SK-N-SH treated with all-trans-retinoic acid at 6 μM for 48 hours (cell line): ENCODE measurements at regions not wholly inside any gene's neighbourhood (a gene's known extent, or its start where the extent isn't known, plus 50 kb on each side); places are given as distances from the start of the nearest gene placed in this dataset.

Experiments used
- ATAC-seq: fragments of 200-7000 bp; cut with Tn5 transposase; 3 replicates; pipeline ENCODE4 v1.9.1; 2020; ENCODE audit warnings: mild to moderate bottlenecking, moderate library complexity
- ARNTL ChIP-seq: fragments of 450-650 bp; formaldehyde crosslinking; IDR thresholded peaks from 2 replicates; pipeline ENCODE4 v1.5.0; 2020; ENCODE audit warnings: low read depth, mild to moderate bottlenecking, moderate library complexity, borderline replicate concordance
- BACH2 ChIP-seq: fragments of 250-450 bp; sonication (Bioruptor Pico); IDR thresholded peaks from 2 replicates; pipeline ENCODE4 v1.9.0; 2021; ENCODE audit warnings: mild to moderate bottlenecking, borderline replicate concordance
- CREB5 ChIP-seq: fragments of 250-450 bp; sonication (Bioruptor Pico); IDR thresholded peaks from 2 replicates; pipeline ENCODE4 v1.5.1; 2020; ENCODE audit warnings: low read depth, mild to moderate bottlenecking, moderate library complexity
- CSDC2 ChIP-seq: fragments of 250-450 bp; sonication (Bioruptor Pico); IDR thresholded peaks from 2 replicates; pipeline ENCODE4 v1.5.0; 2020; ENCODE audit warnings: mild to moderate bottlenecking, moderate library complexity
- CSRNP3 ChIP-seq: fragments of 250-450 bp; sonication (Bioruptor Pico); IDR thresholded peaks from 2 replicates; pipeline ENCODE4 v1.5.1; 2021; ENCODE audit warnings: mild to moderate bottlenecking, moderate library complexity
- ESRRG ChIP-seq: fragments of 250-450 bp; sonication (Bioruptor Pico); IDR thresholded peaks from 2 replicates; pipeline ENCODE4 v1.6.1; 2021; ENCODE audit warnings: mild to moderate bottlenecking
- GLIS3 ChIP-seq: fragments of 250-450 bp; sonication (Bioruptor Pico); IDR thresholded peaks from 2 replicates; pipeline ENCODE4 v1.5.0; 2020; ENCODE audit warnings: mild to moderate bottlenecking, moderate library complexity
- ISL1 ChIP-seq: fragments of 250-450 bp; sonication (Bioruptor Pico); IDR thresholded peaks from 2 replicates; pipeline ENCODE4 v2.1.2; 2022; ENCODE audit warnings: mild to moderate bottlenecking, moderate library complexity
- OSR1 ChIP-seq: fragments of 250-450 bp; sonication (Bioruptor Pico); IDR thresholded peaks from 2 replicates; pipeline ENCODE4 v1.8.0; 2022; ENCODE audit warnings: moderate library complexity, mild to moderate bottlenecking, inconsistent platforms
- PATZ1 ChIP-seq: fragments of 250-450 bp; sonication (Bioruptor Pico); IDR thresholded peaks from 2 replicates; pipeline ENCODE4 v1.8.0; 2020; ENCODE audit warnings: mild to moderate bottlenecking, moderate library complexity, borderline replicate concordance
- POU6F1 ChIP-seq: fragments of 250-450 bp; sonication (Bioruptor Pico); IDR thresholded peaks from 2 replicates; pipeline ENCODE4 v1.8.0; 2021; ENCODE audit warnings: low read depth, mild to moderate bottlenecking, moderate library complexity, borderline replicate concordance
- PPARA ChIP-seq: fragments of 250-450 bp; sonication (Bioruptor Pico); IDR thresholded peaks from 2 replicates; pipeline ENCODE4 v1.5.0; 2020; ENCODE audit warnings: mild to moderate bottlenecking, borderline replicate concordance
- SNAI2 ChIP-seq: fragments of 250-450 bp; sonication (Bioruptor Pico); IDR thresholded peaks from 2 replicates; pipeline ENCODE4 v1.5.0; 2020; ENCODE audit warnings: mild to moderate bottlenecking, moderate library complexity
- TCF4 ChIP-seq: fragments of 250-450 bp; sonication (Bioruptor Pico); IDR thresholded peaks from 2 replicates; pipeline ENCODE4 v1.8.0; 2021; ENCODE audit warnings: mild to moderate bottlenecking, moderate library complexity, borderline replicate concordance
- TSHZ2 ChIP-seq: fragments of 250-450 bp; sonication (Bioruptor Pico); IDR thresholded peaks from 2 replicates; pipeline ENCODE4 v1.5.0; 2020; ENCODE audit warnings: mild to moderate bottlenecking, moderate library complexity
- ZC3H10 ChIP-seq: fragments of 250-450 bp; sonication (Bioruptor Pico); IDR thresholded peaks from 2 replicates; pipeline ENCODE4 v1.5.1; 2021; ENCODE audit warnings: mild to moderate bottlenecking, moderate library complexity
- ZFP3 ChIP-seq: fragments of 250-450 bp; sonication (Bioruptor Pico); IDR thresholded peaks from 2 replicates; pipeline ENCODE4 v1.5.0; 2020; ENCODE audit warnings: mild to moderate bottlenecking, moderate library complexity
- ZNF565 ChIP-seq: fragments of 450-650 bp; formaldehyde crosslinking; conservative IDR thresholded peaks from 2 replicates; pipeline ENCODE4 v1.5.0; 2020; ENCODE audit warnings: low read depth, mild to moderate bottlenecking, moderate library complexity
- ZNF70 ChIP-seq: fragments of 450-650 bp; formaldehyde crosslinking; IDR thresholded peaks from 2 replicates; pipeline ENCODE4 v1.5.0; 2020; ENCODE audit warnings: mild to moderate bottlenecking, moderate library complexity
- ZNF8 ChIP-seq: fragments of 450-650 bp; formaldehyde crosslinking; IDR thresholded peaks from 2 replicates; pipeline ENCODE4 v1.5.0; 2020; ENCODE audit warnings: mild to moderate bottlenecking, moderate library complexity

- TF ChIP-seq TSHZ2 (CRISPR knock-in tag) (no peak), SNAI2 (no peak), POU6F1 (CRISPR knock-in tag) (no peak), ISL1 (CRISPR knock-in tag) (no peak), CSRNP3 (CRISPR knock-in tag) (no peak), PPARA (CRISPR knock-in tag) (no peak), PATZ1 (no peak), BACH2 (CRISPR knock-in tag) (no peak), TCF4 (CRISPR knock-in tag) (no peak), ZNF565 (CRISPR knock-in tag) (no peak), ZC3H10 (CRISPR knock-in tag) (no peak)
Observed at GRCh38 chr9:119998614-119999013, 581.4 kb downstream of the CDK5RAP2 start.

GRCh38 chr9:119991797-119992196 lies 588.2 kb downstream of the CDK5RAP2 start:
- no peak for ATAC-seq
- TF ChIP-seq ZNF8 (CRISPR knock-in tag) (no peak), BACH2 (CRISPR knock-in tag) (no peak), GLIS3 (no peak), PPARA (CRISPR knock-in tag) (no peak), ZFP3 (no peak), TCF4 (CRISPR knock-in tag) (no peak), POU6F1 (CRISPR knock-in tag) (no peak), ZC3H10 (CRISPR knock-in tag) (no peak), CSRNP3 (CRISPR knock-in tag) (no peak), ZNF70 (no peak), ARNTL (CRISPR knock-in tag) (no peak), OSR1 (CRISPR knock-in tag) (no peak), ISL1 (CRISPR knock-in tag) (no peak), CREB5 (CRISPR knock-in tag) (no peak), PATZ1 (no peak), CSDC2 (CRISPR knock-in tag) (no peak), ESRRG (CRISPR knock-in tag) (no peak)

More at GRCh38 chr9:119998614-119999013, 581.4 kb downstream of the CDK5RAP2 start:
- ATAC-seq: no peak
